A549 (cell line): ENCODE measurements at regions not wholly inside any gene's neighbourhood (a gene's known extent, or its start where the extent isn't known, plus 50 kb on each side); places are given as distances from the start of the nearest gene placed in this dataset.

Experiments used
- CTCF ChIP-seq: fragments of >200 bp; sonication (Bioruptor Twin); formaldehyde crosslinking; IDR thresholded peaks from 3 replicates; pipeline ENCODE4 v1.5.1; 2016
- EHMT2 ChIP-seq: fragments of 200-600 bp; sonication (generic); IDR thresholded peaks from 2 replicates; pipeline ENCODE4 v1.6.1; 2016; ENCODE audit warnings: antibody characterized with exemption, low read depth, mild to moderate bottlenecking, moderate library complexity
- EP300 ChIP-seq, 2 experiments: fragments of >200 bp; sonication (Bioruptor Twin); formaldehyde crosslinking; IDR thresholded peaks; 2 replicates in 1 of 2; 3 replicates in 1 of 2; pipeline ENCODE4 v1.6.1; 2016 to 2017
- GATA3 ChIP-seq: IDR thresholded peaks from 2 replicates; pipeline ENCODE4 v1.6.1; 2012; ENCODE audit warnings: borderline replicate concordance
- HES2 ChIP-seq: fragments of >200 bp; sonication (Bioruptor Twin); formaldehyde crosslinking; IDR thresholded peaks from 2 replicates; pipeline ENCODE4 v1.6.1; 2016
- MAFK ChIP-seq: fragments of 450-650 bp; IDR thresholded peaks from 2 replicates; pipeline ENCODE4 v1.6.1; 2014; ENCODE audit not compliant: partially characterized antibody
- PBX3 ChIP-seq: IDR thresholded peaks from 2 replicates; pipeline ENCODE4 v1.6.1; 2012
- POLR2A ChIP-seq: IDR thresholded peaks from 2 replicates; pipeline ENCODE4 v1.6.1; 2012; ENCODE audit warnings: mild to moderate bottlenecking, low read length
- RAD21 ChIP-seq, 2 experiments: fragments of >200 bp in 1 of 2; sonication (Bioruptor Twin) in 1 of 2; formaldehyde crosslinking in 1 of 2; IDR thresholded peaks in 1 of 2; conservative IDR thresholded peaks in 1 of 2; 2 replicates in 1 of 2; 3 replicates in 1 of 2; pipeline ENCODE4 v1.6.1; 2012 to 2018; ENCODE audit warnings: inconsistent platforms in 1 of 2
- RCOR1 ChIP-seq: fragments of 150-350 bp; IDR thresholded peaks from 2 replicates; pipeline ENCODE4 v1.6.1; 2014; ENCODE audit warnings: antibody characterized with exemption, low read length, low read depth
- REST ChIP-seq: fragments of 200-600 bp; sonication (generic); IDR thresholded peaks from 2 replicates; pipeline ENCODE4 v1.6.1; 2016; ENCODE audit warnings: antibody characterized with exemption, mild to moderate bottlenecking, moderate library complexity
- RFX5 ChIP-seq: fragments of 450-650 bp; IDR thresholded peaks from 2 replicates; pipeline ENCODE4 v1.7.1; 2014; ENCODE audit warnings: antibody characterized with exemption, mild to moderate bottlenecking, moderate library complexity
- SREBF2 ChIP-seq: fragments of 450-650 bp; IDR thresholded peaks from 2 replicates; pipeline ENCODE4 v1.6.1; 2014; ENCODE audit warnings: mild to moderate bottlenecking, moderate library complexity
- ZC3H11A ChIP-seq: fragments of 450-650 bp; IDR thresholded peaks from 2 replicates; pipeline ENCODE4 v1.6.1; 2014; ENCODE audit warnings: antibody characterized with exemption, mild to moderate bottlenecking

- TF ChIP-seq CTCF (no peak), SREBF2 (no peak), RAD21 (conservative IDR thresholded peaks at IDR 0.05 in 1 of 2, IDR thresholded peaks at IDR 0.05 in 1 of 2) (no peak), EHMT2 (no peak), REST (no peak), RFX5 (no peak), POLR2A (no peak), HES2 (no peak), MAFK (no peak), EP300 (IDR thresholded peaks at IDR 0.05) (no peak), GATA3 (no peak), PBX3 (no peak), RCOR1 (no peak), ZC3H11A (no peak)
Observed at GRCh38 chr16:62477796-62478195, 441.6 kb upstream of the CDH8 start.
